Fibroblast of the aortic adventitia (primary cell): ENCODE measurements at regions not wholly inside any gene's neighbourhood (a gene's known extent, or its start where the extent isn't known, plus 50 kb on each side); places are given as distances from the start of the nearest gene placed in this dataset.
"Not testable (repeated sequence)": the region's sequence is repeated elsewhere in the genome, so short reads cannot be mapped to it uniquely, and the experiment has no call there.

Experiments
- DNase-seq: peaks from one replicate; pipeline ENCODE4 v3.0.0-alpha.2; 2010; ENCODE audit warnings: low read depth
- H3K4me3 ChIP-seq: 2 replicates; pipeline ENCODE4 v1.5.1; 2011; ENCODE audit warnings: low read depth, mild to moderate bottlenecking, control low read depth, low read length, moderate library complexity
- CTCF ChIP-seq: IDR thresholded peaks from 2 replicates; pipeline ENCODE4 v1.5.1; 2011; ENCODE audit warnings: mild to moderate bottlenecking, low read length, control low read depth, inconsistent platforms; ENCODE audit not compliant: insufficient read depth

- peak; percentile 65 for DNase-seq
- no peak for TF ChIP-seq CTCF
- peak overlapping the region; percentile 57 for H3K4me3 ChIP-seq
Observed at GRCh38 chr18:76610933-76611749, 116.1 kb upstream of the ZNF516 start.

GRCh38 chr18:76610012-76610411 is 115.0 kb upstream of the ZNF516 start:
- no peak overlapping the region for H3K4me3 ChIP-seq
- no peak for TF ChIP-seq CTCF
- DNase-seq: no peak

GRCh38 chr18:76605341-76605929 is 110.4 kb upstream of the ZNF516 start:
- TF ChIP-seq CTCF: no peak
- H3K4me3 ChIP-seq: no peak overlapping the region
- DNase-seq: no peak

GRCh38 chr18:76604935-76605240 is 109.8 kb upstream of the ZNF516 start:
- no peak for TF ChIP-seq CTCF
- peak; percentile 21 for DNase-seq

GRCh38 chr18:76604108-76604934 is 109.3 kb upstream of the ZNF516 start:
- no peak for DNase-seq
- no peak overlapping the region for H3K4me3 ChIP-seq
- no peak for TF ChIP-seq CTCF

More at GRCh38 chr18:76604935-76605240, 109.8 kb upstream of the ZNF516 start:
- no peak overlapping the region for H3K4me3 ChIP-seq

GRCh38 chr18:76602191-76602590 is 107.1 kb upstream of the ZNF516 start:
- no peak for TF ChIP-seq CTCF
- DNase-seq: no peak
- H3K4me3 ChIP-seq: no peak overlapping the region

- DNase-seq, H3K4me3 ChIP-seq: not testable (repeated sequence)
Observed at GRCh38 chr18:76600076-76600475, 105.0 kb upstream of the ZNF516 start.
